PC-3 (cell line): ENCODE measurements at regions not wholly inside any gene's neighbourhood (a gene's known extent, or its start where the extent isn't known, plus 50 kb on each side); places are given as distances from the start of the nearest gene placed in this dataset.

Source experiments
- EZH2 ChIP-seq: fragments of 300-600 bp; sonication (generic); IDR thresholded peaks from one replicate; pipeline ENCODE4 v1.6.1; 2017; ENCODE audit warnings: antibody characterized with exemption, mild to moderate bottlenecking, low read length; ENCODE audit not compliant: unreplicated experiment
- EZH2phosphoT487 ChIP-seq: fragments of 300-600 bp; sonication (generic); IDR thresholded peaks from 2 replicates; pipeline ENCODE4 v1.6.1; 2018; ENCODE audit warnings: mild to moderate bottlenecking, antibody characterized with exemption, low read length, borderline replicate concordance
- TF ChIP-seq, protein P1 (sequence below): fragments of 300-600 bp; sonication (generic); conservative IDR thresholded peaks from 2 replicates; pipeline ENCODE4 v1.5.1; 2017; ENCODE audit warnings: antibody characterized with exemption, low read depth, mild to moderate bottlenecking, low read length

DNA sequence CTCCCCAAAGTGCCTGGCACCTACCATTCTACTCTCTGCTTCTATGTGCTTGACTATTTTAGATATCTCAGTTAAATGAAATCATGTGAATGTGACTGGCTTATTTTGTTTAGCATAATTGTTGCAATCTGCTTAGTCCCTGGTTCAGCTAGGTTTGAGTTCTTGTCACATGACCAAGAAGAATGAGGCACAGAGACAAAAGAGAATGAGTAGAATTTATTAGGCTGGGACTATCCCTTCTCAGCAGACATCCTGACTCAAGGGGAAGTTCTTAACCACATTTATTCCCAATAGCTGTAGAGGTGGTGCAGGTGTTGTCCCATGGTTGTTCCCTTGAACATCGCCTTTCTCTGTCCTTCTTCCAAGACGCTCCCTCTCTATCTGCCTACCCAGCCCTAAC lies 1485.7 kb downstream of the KCNT2 start:
- no peak for TF ChIP-seq EZH2
- TF ChIP-seq, protein P1, sequence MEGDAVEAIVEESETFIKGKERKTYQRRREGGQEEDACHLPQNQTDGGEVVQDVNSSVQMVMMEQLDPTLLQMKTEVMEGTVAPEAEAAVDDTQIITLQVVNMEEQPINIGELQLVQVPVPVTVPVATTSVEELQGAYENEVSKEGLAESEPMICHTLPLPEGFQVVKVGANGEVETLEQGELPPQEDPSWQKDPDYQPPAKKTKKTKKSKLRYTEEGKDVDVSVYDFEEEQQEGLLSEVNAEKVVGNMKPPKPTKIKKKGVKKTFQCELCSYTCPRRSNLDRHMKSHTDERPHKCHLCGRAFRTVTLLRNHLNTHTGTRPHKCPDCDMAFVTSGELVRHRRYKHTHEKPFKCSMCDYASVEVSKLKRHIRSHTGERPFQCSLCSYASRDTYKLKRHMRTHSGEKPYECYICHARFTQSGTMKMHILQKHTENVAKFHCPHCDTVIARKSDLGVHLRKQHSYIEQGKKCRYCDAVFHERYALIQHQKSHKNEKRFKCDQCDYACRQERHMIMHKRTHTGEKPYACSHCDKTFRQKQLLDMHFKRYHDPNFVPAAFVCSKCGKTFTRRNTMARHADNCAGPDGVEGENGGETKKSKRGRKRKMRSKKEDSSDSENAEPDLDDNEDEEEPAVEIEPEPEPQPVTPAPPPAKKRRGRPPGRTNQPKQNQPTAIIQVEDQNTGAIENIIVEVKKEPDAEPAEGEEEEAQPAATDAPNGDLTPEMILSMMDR: no peak
- TF ChIP-seq EZH2phosphoT487: no peak
